Esophagus (tissue), 2 donors: ENCODE measurements at regions not wholly inside any gene's neighbourhood (a gene's known extent, or its start where the extent isn't known, plus 50 kb on each side); places are given as distances from the start of the nearest gene placed in this dataset.

Source experiments
- H3K27ac ChIP-seq, 2 donors: one replicate each; pipeline ENCODE4 v1.5.1; 2013; ENCODE audit warnings: low read depth in 2 of 2, mild to moderate bottlenecking in 2 of 2, inconsistent platforms in 1 of 2, low read length in 1 of 2, moderate library complexity in 1 of 2
- H3K27me3 ChIP-seq, 2 donors: one replicate each; pipeline ENCODE4 v1.6.1; 2013; ENCODE audit warnings: low read length in 2 of 2, control low read depth in 1 of 2, mild to moderate bottlenecking in 1 of 2; ENCODE audit not compliant: insufficient read depth in 2 of 2, control insufficient read depth in 1 of 2
- H3K36me3 ChIP-seq, 2 donors: one replicate each; pipeline ENCODE4 v1.6.1; 2013; ENCODE audit warnings: low read length in 1 of 2; ENCODE audit not compliant: control insufficient read depth in 2 of 2, insufficient read depth in 2 of 2
- H3K4me1 ChIP-seq, 2 donors: one replicate each; pipeline ENCODE4 v1.6.1; 2013; ENCODE audit warnings: low read length in 1 of 2; ENCODE audit not compliant: control insufficient read depth in 2 of 2, insufficient read depth in 2 of 2
- H3K4me3 ChIP-seq, 2 donors: one replicate each; pipeline ENCODE4 v1.5.1; 2013; ENCODE audit warnings: low read length in 2 of 2, mild to moderate bottlenecking in 2 of 2, low read depth in 1 of 2, moderate library complexity in 1 of 2
- H3K9me3 ChIP-seq, 2 donors: one replicate each; pipeline ENCODE4 v1.6.1; 2013; ENCODE audit warnings: mild to moderate bottlenecking in 2 of 2, low read depth in 1 of 2, low read length in 1 of 2, moderate library complexity in 1 of 2; ENCODE audit not compliant: control insufficient read depth in 2 of 2, insufficient read depth in 1 of 2
- WGBS, 2 donors: extraction: QIAGEN DNeasy Blood & Tissue Kit; methylation state at CpG; one replicate each; pipeline ENCODE4 v1.1.7; 2013; 5-methylcytosine and 5-hydroxymethylcytosine counted together
- donor health status: healthy with polysubstance abuse.
- donor health status: Bipolar disorder and iron deficiency.

DNA sequence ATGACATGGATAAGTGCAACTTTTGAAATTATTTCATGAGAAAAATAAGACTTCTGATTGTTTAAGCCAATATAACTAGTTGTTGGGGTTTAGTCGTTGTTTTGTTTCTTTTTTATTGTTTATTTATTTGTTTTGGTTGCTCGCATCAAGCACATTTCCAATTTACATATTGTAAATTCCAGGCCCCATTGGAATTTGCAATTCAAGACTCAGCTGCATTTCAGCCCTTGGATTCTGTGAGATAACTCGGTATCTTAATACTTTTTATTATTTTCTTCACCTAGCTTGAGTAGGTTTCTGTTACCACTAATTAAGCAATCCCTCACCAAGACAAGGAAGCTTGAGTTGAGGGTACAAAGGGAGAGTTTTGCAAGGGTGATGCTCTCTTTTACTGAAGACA lies 318.3 kb upstream of the GATB start:
- H3K36me3 ChIP-seq = no peaks in the 10 kb centered on the region
- H3K4me1 ChIP-seq = no peaks in the 10 kb centered on the region
- WGBS, 2 donors = 84 to 88% methylated on average over 3 of the region's 3 CpGs
- H3K27ac ChIP-seq = no peak overlapping the region
- H3K27me3 ChIP-seq = no peaks in the 10 kb centered on the region
- no peaks in the 10 kb centered on the region for H3K9me3 ChIP-seq
- no peak overlapping the region for H3K4me3 ChIP-seq

DNA sequence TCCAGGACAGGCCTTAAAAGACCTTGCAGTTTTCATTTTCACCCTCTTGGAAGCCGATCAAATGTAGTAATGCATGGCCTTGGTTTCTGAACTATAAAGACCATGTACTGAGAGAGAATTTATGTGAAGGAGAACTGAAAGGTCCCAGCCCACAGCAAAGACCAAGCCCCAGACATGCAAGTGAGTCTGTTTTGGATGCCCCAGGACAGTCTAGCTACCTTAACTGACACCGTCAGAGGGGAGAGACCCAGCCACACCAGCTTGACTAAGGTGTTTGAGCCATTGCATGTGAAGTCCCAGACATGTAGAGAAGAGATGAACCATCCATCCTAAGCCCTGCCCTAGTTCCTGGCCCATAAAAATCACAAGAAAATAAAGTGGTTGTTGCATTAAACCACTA lies 316.8 kb upstream of the GATB start:
- Histone ChIP-seq H3K27me3 (no peaks in the 10 kb centered on the region), H3K27ac (no peak overlapping the region), H3K4me1 (no peaks in the 10 kb centered on the region), H3K36me3 (no peaks in the 10 kb centered on the region), H3K9me3 (no peaks in the 10 kb centered on the region), H3K4me3 (no peak overlapping the region)
- WGBS, 2 donors = 91 to 95% methylated on average over 2 of the region's 2 CpGs

DNA sequence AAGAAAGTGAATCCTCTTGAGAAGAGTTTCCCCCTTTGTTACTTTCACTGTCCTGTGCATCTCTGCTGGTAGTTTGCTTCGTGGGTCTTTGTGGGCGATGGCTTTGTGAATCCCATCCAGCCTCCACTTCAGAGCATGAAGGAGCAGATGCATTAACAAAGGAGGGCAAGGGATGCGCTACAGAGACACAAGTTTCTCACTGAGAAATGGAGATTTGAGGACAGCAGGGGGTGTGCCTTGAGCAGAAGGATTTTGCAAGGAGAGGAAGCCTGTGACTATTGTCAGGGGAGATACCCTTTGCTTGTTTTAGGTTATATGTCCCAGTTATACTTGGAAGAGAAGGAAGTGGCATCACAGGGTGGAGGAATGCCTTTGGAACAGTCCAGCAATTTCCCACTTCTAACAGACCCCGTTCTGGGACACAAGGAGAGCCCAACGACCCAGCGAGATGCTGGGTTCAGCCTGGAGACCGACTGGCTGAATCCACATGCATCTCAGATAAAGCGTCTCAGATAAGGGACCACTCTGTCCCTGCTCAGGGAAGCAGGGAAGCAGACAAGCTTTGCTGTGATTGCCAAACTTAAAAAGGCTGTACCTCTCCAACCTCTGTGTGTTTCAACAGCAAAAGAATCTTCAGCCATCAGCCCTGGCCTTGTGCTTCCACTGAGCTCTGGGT lies 314.6 kb upstream of the GATB start:
- H3K36me3 ChIP-seq = no peaks in the 10 kb centered on the region
- no peak overlapping the region for H3K4me3 ChIP-seq
- no peaks in the 10 kb centered on the region for H3K9me3 ChIP-seq
- H3K27ac ChIP-seq = no peak overlapping the region
- 78 to 81% methylated on average over 8 of the region's 8 CpGs for WGBS, 2 donors
- no peaks in the 10 kb centered on the region for H3K4me1 ChIP-seq
- H3K27me3 ChIP-seq = no peaks in the 10 kb centered on the region

DNA sequence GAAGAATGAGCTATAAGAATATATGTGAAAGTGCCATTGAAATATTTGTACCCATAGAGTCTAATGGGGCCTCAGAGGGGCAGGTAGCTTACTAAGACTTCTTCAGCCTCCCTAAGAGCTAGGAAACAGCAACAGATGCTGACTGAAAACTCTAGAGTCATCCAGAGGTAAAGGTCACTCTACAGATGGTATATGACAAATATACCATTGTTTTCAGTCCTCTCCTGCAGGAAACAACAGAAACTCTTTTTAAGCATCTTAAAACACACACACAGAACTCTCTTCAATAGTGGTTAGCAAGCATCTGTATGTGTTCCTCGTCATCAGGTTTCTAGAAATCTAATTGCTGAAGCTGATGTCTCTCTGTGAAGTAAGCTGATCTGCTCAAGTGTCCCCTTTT lies 313.8 kb upstream of the GATB start:
- Histone ChIP-seq H3K4me1 (no peaks in the 10 kb centered on the region), H3K27me3 (no peaks in the 10 kb centered on the region), H3K27ac (no peak overlapping the region), H3K9me3 (no peaks in the 10 kb centered on the region), H3K4me3 (no peak overlapping the region), H3K36me3 (no peaks in the 10 kb centered on the region)
- 76 to 79% methylated on average over 1 of the region's 1 CpG for WGBS, 2 donors

DNA sequence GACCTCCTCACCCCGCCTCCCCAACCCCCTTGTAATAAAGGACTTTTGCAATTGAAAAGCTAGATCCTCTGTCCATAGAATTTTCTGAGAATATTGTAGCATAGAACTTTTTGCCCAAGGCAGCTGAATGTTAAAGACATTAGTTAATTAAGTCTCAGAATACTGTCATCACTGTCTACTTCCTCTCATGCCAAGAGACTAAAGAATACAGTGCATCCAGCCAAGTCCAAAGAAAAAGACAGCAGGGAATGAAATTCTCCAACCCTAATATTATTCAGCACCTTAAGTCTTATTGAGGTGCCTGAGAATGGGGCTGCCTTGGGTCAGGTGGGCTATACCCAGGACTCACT lies 313.3 kb upstream of the GATB start:
- H3K36me3 ChIP-seq = no peaks in the 10 kb centered on the region
- WGBS, 2 donors = 79 to 81% methylated on average over 1 of the region's 1 CpG
- H3K9me3 ChIP-seq = no peaks in the 10 kb centered on the region
- no peak overlapping the region for H3K27ac ChIP-seq
- no peak overlapping the region for H3K4me3 ChIP-seq
- H3K27me3 ChIP-seq = no peaks in the 10 kb centered on the region
- no peaks in the 10 kb centered on the region for H3K4me1 ChIP-seq

DNA sequence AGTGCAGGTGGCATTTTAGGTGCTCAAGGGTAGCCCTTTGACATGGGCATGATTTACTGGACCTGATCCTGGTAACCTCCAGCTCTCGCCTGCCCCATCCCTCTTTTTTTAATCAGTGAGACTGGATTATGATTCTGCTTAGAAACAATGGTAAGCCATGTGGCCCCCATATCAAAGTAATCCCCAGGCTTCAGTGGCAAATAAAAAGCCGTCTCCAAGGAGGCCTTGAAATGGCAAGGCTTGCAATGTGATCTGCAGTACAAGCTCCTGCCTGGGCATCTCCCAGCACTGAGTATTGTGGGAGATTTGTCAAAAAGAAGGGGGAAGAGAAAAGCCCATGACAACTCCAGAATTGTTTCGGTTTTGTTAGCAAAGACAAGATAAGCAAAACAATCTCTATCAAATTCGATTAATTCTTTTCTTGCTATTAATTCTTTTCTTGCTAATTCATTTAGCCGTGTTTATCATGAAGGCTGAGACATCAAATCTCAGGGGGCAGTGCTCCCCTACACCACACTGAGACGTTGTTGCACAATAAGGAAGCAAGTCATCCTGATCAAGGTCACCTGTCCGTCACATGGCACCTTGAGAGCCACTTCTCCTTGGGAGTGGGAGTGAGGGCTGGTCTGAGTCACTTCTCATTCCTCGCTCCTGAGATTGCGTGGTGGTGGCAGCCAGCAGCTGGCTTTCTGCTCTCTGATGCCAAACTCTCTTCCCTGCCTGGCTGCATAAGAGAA lies 312.7 kb upstream of the GATB start:
- Histone ChIP-seq H3K36me3 (no peaks in the 10 kb centered on the region), H3K27me3 (no peaks in the 10 kb centered on the region)
- WGBS, 2 donors = 62 to 63% methylated on average over 9 of the region's 9 CpGs

DNA sequence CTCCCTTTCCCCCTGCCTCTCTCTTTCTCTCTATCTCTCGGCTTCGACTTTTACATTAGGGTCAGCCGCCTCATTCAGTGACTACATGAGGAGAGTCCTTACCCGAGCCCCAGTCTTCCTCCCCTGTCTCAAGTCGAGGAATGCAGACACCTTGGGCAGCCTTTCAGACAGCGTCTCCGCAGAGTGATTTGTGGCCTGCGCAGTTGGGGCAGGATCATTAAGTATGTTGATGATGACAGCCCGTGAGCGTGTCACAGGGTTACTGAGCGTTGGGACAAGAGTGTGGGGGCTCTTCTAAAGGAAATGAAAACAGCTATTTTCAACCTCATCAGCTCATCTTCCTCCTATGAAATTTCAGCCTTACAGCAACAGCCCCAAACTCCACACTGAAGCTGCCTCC lies 312.1 kb upstream of the GATB start:
- H3K4me1 ChIP-seq = no peaks in the 10 kb centered on the region
- WGBS, 2 donors = 90 to 93% methylated on average over 11 of the region's 11 CpGs
- H3K36me3 ChIP-seq = no peaks in the 10 kb centered on the region
- H3K27ac ChIP-seq = no peak overlapping the region
- H3K9me3 ChIP-seq = no peaks in the 10 kb centered on the region
- H3K4me3 ChIP-seq = no peak overlapping the region
- H3K27me3 ChIP-seq = no peaks in the 10 kb centered on the region

More for the DNA sequence above, 312.7 kb upstream of the GATB start:
- H3K4me1 ChIP-seq = no peaks in the 10 kb centered on the region
- no peak overlapping the region for H3K4me3 ChIP-seq
- no peaks in the 10 kb centered on the region for H3K9me3 ChIP-seq
- no peak overlapping the region for H3K27ac ChIP-seq

DNA sequence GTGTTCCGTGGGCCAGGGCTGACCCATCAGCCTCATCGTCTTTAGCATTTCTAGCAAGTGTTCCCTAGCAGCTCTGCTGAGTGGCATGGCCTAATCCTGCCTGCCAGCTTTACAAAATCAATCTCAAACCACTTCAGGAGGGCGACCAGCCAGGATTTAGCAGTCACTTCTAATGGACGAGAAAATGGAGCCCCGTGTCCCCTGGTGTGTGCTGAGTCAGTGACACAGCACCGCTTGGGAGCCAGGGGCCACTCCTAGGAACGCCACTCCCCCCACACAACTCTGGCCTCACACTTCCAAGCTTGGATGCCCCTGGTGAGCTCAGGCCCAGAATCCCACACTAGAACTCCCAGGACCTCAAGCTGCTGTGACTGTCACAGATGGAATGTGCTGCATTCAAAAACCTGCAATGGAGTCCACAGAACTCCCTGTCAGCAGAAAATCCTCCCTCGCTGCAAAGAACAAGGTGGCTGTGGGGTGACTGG lies 311.2 kb upstream of the GATB start:
- Histone ChIP-seq H3K27ac (no peak overlapping the region), H3K4me1 (no peaks in the 10 kb centered on the region), H3K27me3 (no peaks in the 10 kb centered on the region), H3K4me3 (no peak overlapping the region), H3K9me3 (no peaks in the 10 kb centered on the region), H3K36me3 (no peaks in the 10 kb centered on the region)
- WGBS, 2 donors = 82 to 83% methylated on average over 8 of the region's 8 CpGs

DNA sequence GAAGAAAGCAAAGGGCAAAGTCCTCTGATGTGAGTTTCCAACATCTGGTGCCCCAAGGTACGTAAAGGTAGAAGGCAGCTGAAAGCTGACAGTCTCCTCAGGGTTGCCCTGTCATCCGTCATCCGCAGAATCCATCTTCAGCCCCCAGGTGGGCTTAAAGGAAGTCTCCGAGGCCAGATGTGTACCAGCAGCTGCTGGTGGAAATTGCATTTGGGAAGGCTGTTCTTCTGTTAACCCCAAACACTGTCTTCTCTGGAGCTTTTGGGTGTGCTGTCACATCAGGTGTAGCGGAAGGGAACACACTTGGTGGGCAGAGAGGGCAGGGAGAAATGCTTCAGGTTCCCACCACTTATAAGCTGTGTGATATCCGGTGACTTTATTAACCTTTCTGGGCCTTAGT lies 310.0 kb upstream of the GATB start:
- Histone ChIP-seq H3K36me3 (no peaks in the 10 kb centered on the region), H3K4me3 (no peak overlapping the region), H3K9me3 (no peaks in the 10 kb centered on the region), H3K27me3 (no peaks in the 10 kb centered on the region), H3K4me1 (no peaks in the 10 kb centered on the region), H3K27ac (no peak overlapping the region)
- WGBS, 2 donors = 90 to 97% methylated on average over 6 of the region's 6 CpGs

DNA sequence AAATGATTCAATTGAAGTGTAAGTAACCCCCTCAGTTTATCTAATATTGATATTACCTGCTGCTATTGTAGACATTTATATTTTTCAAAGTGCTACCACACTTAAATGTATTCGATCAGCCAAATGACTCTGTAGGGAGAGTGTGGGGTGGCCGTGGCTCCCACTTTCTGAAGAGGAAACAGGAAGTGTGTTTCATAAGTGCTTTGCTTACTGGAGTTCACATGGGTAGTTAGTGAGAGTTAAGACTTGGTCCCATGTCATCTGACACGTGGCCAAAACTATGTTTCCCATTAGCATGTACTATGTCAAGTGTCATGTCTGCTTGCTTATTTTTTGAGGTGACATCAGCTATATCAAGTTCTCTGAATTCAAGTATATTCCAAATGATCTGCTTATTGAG lies 308.1 kb upstream of the GATB start:
- H3K27me3 ChIP-seq = no peaks in the 10 kb centered on the region
- 75 to 82% methylated on average over 3 of the region's 3 CpGs for WGBS, 2 donors
- H3K4me3 ChIP-seq = no peak overlapping the region
- H3K4me1 ChIP-seq = no peaks in the 10 kb centered on the region
- H3K36me3 ChIP-seq = no peaks in the 10 kb centered on the region
- H3K9me3 ChIP-seq = no peaks in the 10 kb centered on the region
- H3K27ac ChIP-seq = no peak overlapping the region
